ENCODE measurements at regions not wholly inside any gene's neighbourhood (a gene's known extent, or its start where the extent isn't known, plus 50 kb on each side); places are given as distances from the start of the nearest gene placed in this dataset.

GRCh38 chr2:187009483-187010239 is 160.7 kb upstream of the ZSWIM2 start:
- TF ChIP-seq CTCF (IDR thresholded peaks at IDR 0.05): no peak
- no peak for TF ChIP-seq POLR2A (IDR thresholded peaks at IDR 0.05)

Data from uterus (tissue), 2 donors.